ENCODE measurements at regions not wholly inside any gene's neighbourhood (a gene's known extent, or its start where the extent isn't known, plus 50 kb on each side); places are given as distances from the start of the nearest gene placed in this dataset.

- ChIA-PET CTCF (ENCODE audit: partially characterized antibody) (interaction anchor here (1.3 kb wide), 1 partner anchor 76 kb away, joined by 4 read pairs; no protein-coding TSS in a partner anchor), POLR2A (ENCODE audit: partially characterized antibody) (interaction anchor here (1.4 kb wide), 1 partner anchor 10 kb away, joined by 4 read pairs; no protein-coding TSS in a partner anchor)
- WGBS, 2 experiments (ENCODE audit: extremely low coverage in 1 of 2, insufficient coverage in 1 of 2, insufficient read length in 1 of 2, insufficient replicate concordance in 2 of 2, low coverage in 1 of 2, low lambda C conversion rate in 2 of 2, missing lambda C conversion rate in 1 of 2) = 71% methylated on average over 7 of the region's 7 CpGs; no CpG with 5 or more reads in 1 of the 2 experiments
- Histone ChIP-seq H3K9ac (replicated peaks in 1 of 4; ENCODE audit: extremely low read depth in 1 of 4, low read depth in 3 of 4, low read length in 3 of 4) (no peak overlapping the region), H3K36me3 (ENCODE audit: control insufficient read depth in 2 of 4, insufficient read depth in 4 of 4, low read length in 3 of 4) (no peaks in the 10 kb centered on the region), H3K18ac (ENCODE audit: extremely low read depth, low read length) (no peak overlapping the region), H2BK20ac (ENCODE audit: low read length) (no peak overlapping the region), H4K8ac (ENCODE audit: extremely low read depth, insufficient read depth, low read length) (no peak overlapping the region), H2BK12ac (ENCODE audit: low read depth, low read length) (no peak overlapping the region), H2BK120ac (replicated peaks; ENCODE audit: low read depth, low read length) (no peak overlapping the region), H3K79me1 (ENCODE audit: low read depth, low read length) (no peaks in the 10 kb centered on the region), H4K91ac (replicated peaks; ENCODE audit: insufficient read length, low read length) (no peak overlapping the region), H3K23ac (ENCODE audit: insufficient read length) (no peak overlapping the region), H3K23me2 (ENCODE audit: low read depth, low read length) (no peaks in the 10 kb centered on the region), H2AK5ac (ENCODE audit: low read depth, low read length) (no peak overlapping the region), H3K4ac (replicated peaks; ENCODE audit: insufficient read length, low read depth, low read length) (no peak overlapping the region), H3K4me2 (ENCODE audit: insufficient read depth in 1 of 2, low read depth in 2 of 2, low read length in 2 of 2) (no peak overlapping the region), H3K4me3 (ENCODE audit: extremely low read depth in 1 of 4, insufficient read depth in 2 of 4, low read depth in 3 of 4, low read length in 4 of 4) (no peak overlapping the region), H3K14ac (ENCODE audit: insufficient read length) (no peak overlapping the region), H2AFZ (ENCODE audit: low read length) (no peak overlapping the region), H3K79me2 (ENCODE audit: control insufficient read depth in 1 of 2, insufficient read depth in 2 of 2, low read length in 2 of 2) (no peaks in the 10 kb centered on the region), H2BK5ac (ENCODE audit: low read depth, low read length) (no peak overlapping the region), H3K4me1 (replicated peaks in 1 of 4; ENCODE audit: control insufficient read depth in 3 of 4, insufficient read depth in 4 of 4, low read length in 3 of 4) (no peaks in the 10 kb centered on the region), H4K5ac (ENCODE audit: insufficient read length, low read depth, low read length) (no peak overlapping the region), H3K56ac (replicated peaks; ENCODE audit: insufficient read length, low read depth, low read length) (no peak overlapping the region), H3K27me3 (replicated peaks in 1 of 4; ENCODE audit: control insufficient read depth in 3 of 4, extremely low read depth in 1 of 4, insufficient read depth in 3 of 4, low read length in 3 of 4) (no peaks in the 10 kb centered on the region), H3K9me3 (ENCODE audit: insufficient read depth in 2 of 2, low read depth in 1 of 2, low read length in 1 of 2) (no peaks in the 10 kb centered on the region), H2BK15ac (ENCODE audit: low read length) (no peak overlapping the region), H3K27ac (ENCODE audit: low read depth, low read length) (no peak overlapping the region), H4K20me1 (replicated peaks in 1 of 2; ENCODE audit: control insufficient read depth in 1 of 2, insufficient read depth in 2 of 2, low read length in 2 of 2) (no peaks in the 10 kb centered on the region)
- TF ChIP-seq CHD1 (IDR thresholded peaks at IDR 0.05; ENCODE audit: low read depth, low read length) (no peak), ASH2L (IDR thresholded peaks at IDR 0.05; ENCODE audit: low read length) (no peak), MAFK (IDR thresholded peaks at IDR 0.05; ENCODE audit: low read depth, low read length) (no peak), CTBP2 (IDR thresholded peaks at IDR 0.05; ENCODE audit: borderline replicate concordance, insufficient read depth, insufficient read length, low read length) (no peak)
- FAIRE-seq (no peak), DNase-seq (ENCODE audit: low read depth in 1 of 2, low spot score in 2 of 2) (no peak)
Observed at GRCh38 chr2:54020793-54021414, 50.1 kb upstream of the PSME4 start.

Measured in H1 (cell line).